GM19035 (cell line): ENCODE measurements at regions not wholly inside any gene's neighbourhood (a gene's known extent, or its start where the extent isn't known, plus 50 kb on each side); places are given as distances from the start of the nearest gene placed in this dataset.
"Not testable (repeated sequence)": the region's sequence is repeated elsewhere in the genome, so short reads cannot be mapped to it uniquely, and the experiment has no call there.

ENCODE experiments used
- ATAC-seq: cut with Tn5 transposase; IDR thresholded peaks from one replicate; pipeline ENCODE4 v1.9.1; 2021; ENCODE audit not compliant: unreplicated experiment

- no peak for ATAC-seq
Observed at GRCh38 chr9:27672718-27673117, 99.4 kb upstream of the C9orf72 start.

- no peak for ATAC-seq
Observed at GRCh38 chr9:27673641-27674040, 100.4 kb upstream of the C9orf72 start.

- no peak for ATAC-seq
Observed at GRCh38 chr9:27675354-27675753, 102.1 kb upstream of the C9orf72 start.

GRCh38 chr9:27676827-27677226 is 103.5 kb upstream of the C9orf72 start:
- ATAC-seq = no peak

GRCh38 chr9:27679338-27679737 is 106.1 kb upstream of the C9orf72 start:
- ATAC-seq = no peak

GRCh38 chr9:27683181-27683580 is 109.9 kb upstream of the C9orf72 start:
- ATAC-seq = no peak

GRCh38 chr9:27688954-27689353 is 115.7 kb upstream of the C9orf72 start:
- no peak for ATAC-seq

GRCh38 chr9:27690816-27691215 is 117.5 kb upstream of the C9orf72 start:
- not testable (repeated sequence) for ATAC-seq

GRCh38 chr9:27699621-27700020 is 126.3 kb upstream of the C9orf72 start:
- ATAC-seq = no peak

GRCh38 chr9:27701016-27701415 is 127.7 kb upstream of the C9orf72 start:
- no peak for ATAC-seq

GRCh38 chr9:27701587-27701986 is 128.3 kb upstream of the C9orf72 start:
- ATAC-seq = no peak

GRCh38 chr9:27703216-27703980 is 130.1 kb upstream of the C9orf72 start:
- no peak for ATAC-seq

- no peak for ATAC-seq
Observed at GRCh38 chr9:27711241-27711640, 138.0 kb upstream of the C9orf72 start.

- ATAC-seq = no peak
Observed at GRCh38 chr9:27712806-27713205, 139.5 kb upstream of the C9orf72 start.

GRCh38 chr9:27714388-27714787 is 141.1 kb upstream of the C9orf72 start:
- no peak for ATAC-seq

GRCh38 chr9:27715651-27716050 is 142.4 kb upstream of the C9orf72 start:
- no peak for ATAC-seq

GRCh38 chr9:27717991-27718390 is 144.7 kb upstream of the C9orf72 start:
- no peak for ATAC-seq

- no peak for ATAC-seq
Observed at GRCh38 chr9:27719711-27720110, 146.4 kb upstream of the C9orf72 start.

- ATAC-seq = no peak
Observed at GRCh38 chr9:27722866-27723265, 149.6 kb upstream of the C9orf72 start.

- ATAC-seq = peak; percentile 76
Observed at GRCh38 chr9:27726244-27727081, 153.2 kb upstream of the C9orf72 start.

GRCh38 chr9:27732494-27732893 is 159.2 kb upstream of the C9orf72 start:
- no peak for ATAC-seq

GRCh38 chr9:27743490-27743889 is 170.2 kb upstream of the C9orf72 start:
- ATAC-seq = no peak
